ENCODE measurements at regions not wholly inside any gene's neighbourhood (a gene's known extent, or its start where the extent isn't known, plus 50 kb on each side); places are given as distances from the start of the nearest gene placed in this dataset.

- H3K4me3 ChIP-seq (replicated peaks; ENCODE audit: low read depth, low read length): no peak overlapping the region
- TF ChIP-seq, protein P1, sequence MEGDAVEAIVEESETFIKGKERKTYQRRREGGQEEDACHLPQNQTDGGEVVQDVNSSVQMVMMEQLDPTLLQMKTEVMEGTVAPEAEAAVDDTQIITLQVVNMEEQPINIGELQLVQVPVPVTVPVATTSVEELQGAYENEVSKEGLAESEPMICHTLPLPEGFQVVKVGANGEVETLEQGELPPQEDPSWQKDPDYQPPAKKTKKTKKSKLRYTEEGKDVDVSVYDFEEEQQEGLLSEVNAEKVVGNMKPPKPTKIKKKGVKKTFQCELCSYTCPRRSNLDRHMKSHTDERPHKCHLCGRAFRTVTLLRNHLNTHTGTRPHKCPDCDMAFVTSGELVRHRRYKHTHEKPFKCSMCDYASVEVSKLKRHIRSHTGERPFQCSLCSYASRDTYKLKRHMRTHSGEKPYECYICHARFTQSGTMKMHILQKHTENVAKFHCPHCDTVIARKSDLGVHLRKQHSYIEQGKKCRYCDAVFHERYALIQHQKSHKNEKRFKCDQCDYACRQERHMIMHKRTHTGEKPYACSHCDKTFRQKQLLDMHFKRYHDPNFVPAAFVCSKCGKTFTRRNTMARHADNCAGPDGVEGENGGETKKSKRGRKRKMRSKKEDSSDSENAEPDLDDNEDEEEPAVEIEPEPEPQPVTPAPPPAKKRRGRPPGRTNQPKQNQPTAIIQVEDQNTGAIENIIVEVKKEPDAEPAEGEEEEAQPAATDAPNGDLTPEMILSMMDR (IDR thresholded peaks at IDR 0.05; ENCODE audit: low read depth, low read length, missing control alignments): no peak
- no peak for DNase-seq (ENCODE audit: extremely low read depth, low read depth)
Measured at GRCh38 chr22:48075604-48076003, 1313.2 kb downstream of the TBC1D22A start.

DNA sequence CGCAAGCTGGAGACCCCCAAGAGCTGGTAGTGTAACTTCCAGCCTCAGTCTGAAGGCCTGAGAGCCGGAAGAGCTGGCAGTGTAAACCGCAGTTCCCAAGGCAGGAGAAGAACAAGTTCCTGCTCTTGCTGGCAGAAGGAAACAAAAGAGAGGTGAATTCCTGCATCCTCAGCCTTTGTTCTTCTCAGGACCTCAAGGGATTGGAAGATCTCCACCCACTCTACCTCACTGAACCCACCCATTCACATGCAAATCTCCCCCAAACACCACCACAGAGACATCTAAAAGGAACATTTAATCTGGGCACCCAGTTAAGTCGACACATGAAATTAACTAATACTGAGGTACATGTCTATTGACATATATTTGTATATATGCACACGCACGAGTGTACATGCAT, 1310.3 kb downstream of the TBC1D22A start:
- no peak overlapping the region for H3K4me3 ChIP-seq (replicated peaks; ENCODE audit: low read depth, low read length)
- TF ChIP-seq, protein P1 (IDR thresholded peaks at IDR 0.05; ENCODE audit: low read depth, low read length, missing control alignments): no peak
- DNase-seq (ENCODE audit: extremely low read depth, low read depth): no peak

DNA sequence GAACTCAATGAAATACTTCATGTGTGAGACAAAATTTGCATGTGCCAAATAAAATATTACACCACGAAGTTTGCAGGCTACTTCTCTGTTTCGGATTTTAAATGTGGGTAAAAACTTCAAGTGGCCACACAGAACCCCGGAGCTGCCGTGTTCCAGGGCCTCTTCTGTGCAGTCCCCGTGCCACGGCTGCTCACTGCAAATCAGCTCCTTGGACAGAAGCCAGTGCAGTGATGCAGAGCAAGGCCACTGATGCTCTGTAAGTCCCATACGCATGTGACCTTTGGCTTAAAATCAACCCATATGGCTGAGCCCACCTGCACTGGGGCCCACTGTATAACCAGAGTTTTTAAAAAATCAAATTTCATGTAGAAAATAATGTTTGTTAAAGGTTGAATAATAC, 1309.4 kb downstream of the TBC1D22A start:
- DNase-seq (ENCODE audit: extremely low read depth, low read depth): no peak
- no peak overlapping the region for H3K4me3 ChIP-seq (replicated peaks; ENCODE audit: low read depth, low read length)
- TF ChIP-seq, protein P1 (IDR thresholded peaks at IDR 0.05; ENCODE audit: low read depth, low read length, missing control alignments): no peak

DNA sequence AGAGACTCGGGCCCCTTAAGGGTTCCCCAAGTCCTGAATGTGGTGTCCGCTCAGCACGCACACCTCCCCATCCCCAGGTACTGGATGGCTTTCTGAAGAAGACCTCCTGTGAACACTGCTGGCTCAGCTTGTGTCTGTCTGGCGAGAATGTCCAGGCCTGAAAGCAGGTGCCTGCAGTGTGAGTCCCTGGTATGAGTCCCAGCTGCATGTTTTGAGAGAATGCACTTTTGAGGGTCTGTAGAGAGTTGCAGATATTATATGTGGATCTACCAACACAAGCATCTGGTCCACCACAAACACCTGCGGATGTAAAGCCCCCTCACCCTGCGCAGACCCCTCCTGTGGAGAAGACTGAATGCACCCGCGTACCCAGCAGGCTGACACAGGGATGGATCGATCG, 1308.9 kb downstream of the TBC1D22A start:
- TF ChIP-seq, protein P1 (IDR thresholded peaks at IDR 0.05; ENCODE audit: low read depth, low read length, missing control alignments): no peak
- no peak overlapping the region for H3K4me3 ChIP-seq (replicated peaks; ENCODE audit: low read depth, low read length)
- DNase-seq (ENCODE audit: extremely low read depth, low read depth): no peak

DNA sequence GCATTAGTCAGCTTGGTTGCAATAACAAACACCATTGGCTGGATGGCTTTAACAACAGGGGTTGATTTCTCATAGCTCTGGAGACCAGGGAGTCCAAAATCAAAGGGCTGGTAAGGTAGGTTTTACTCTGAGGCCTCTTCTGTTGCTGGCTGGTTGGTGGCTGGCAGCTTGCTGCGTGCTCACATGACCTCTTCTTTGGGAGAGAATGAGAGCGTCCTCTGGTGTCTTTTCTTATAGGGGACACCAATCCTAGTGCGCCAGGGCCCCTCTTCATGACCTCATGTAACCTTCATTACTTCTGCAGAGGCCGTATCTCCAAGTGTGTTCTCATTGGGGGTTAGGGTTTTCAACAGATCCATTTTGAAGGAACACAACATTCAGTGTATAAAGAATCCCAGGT, 1308.3 kb downstream of the TBC1D22A start:
- H3K4me3 ChIP-seq (replicated peaks; ENCODE audit: low read depth, low read length): no peak overlapping the region
- TF ChIP-seq, protein P1 (IDR thresholded peaks at IDR 0.05; ENCODE audit: low read depth, low read length, missing control alignments): no peak
- DNase-seq (ENCODE audit: extremely low read depth, low read depth): no peak

GRCh38 chr22:48070083-48070482, 1307.6 kb downstream of the TBC1D22A start:
- no peak overlapping the region for H3K4me3 ChIP-seq (replicated peaks; ENCODE audit: low read depth, low read length)
- DNase-seq (ENCODE audit: extremely low read depth, low read depth): no peak
- TF ChIP-seq, protein P1 (IDR thresholded peaks at IDR 0.05; ENCODE audit: low read depth, low read length, missing control alignments): no peak

DNA sequence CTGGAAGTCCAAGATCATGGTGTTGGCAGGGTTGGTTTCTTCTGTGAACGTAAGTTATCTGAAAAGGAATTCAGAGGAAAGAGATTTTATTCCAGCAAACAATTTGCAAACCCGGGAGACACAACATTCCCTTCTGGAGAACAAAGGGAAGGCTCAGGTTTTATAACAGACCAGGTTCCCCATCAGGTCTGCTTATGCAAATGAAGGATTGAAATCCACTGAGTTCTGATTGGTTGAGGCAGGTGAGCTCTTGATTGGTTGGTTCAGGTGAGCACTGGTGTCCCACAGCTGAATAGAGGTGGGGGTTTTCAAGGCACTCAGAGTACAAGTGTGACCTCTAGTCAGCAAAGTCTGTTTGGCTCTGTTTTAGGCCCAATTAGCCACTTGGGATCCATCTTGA, 1306.8 kb downstream of the TBC1D22A start:
- no peak overlapping the region for H3K4me3 ChIP-seq (replicated peaks; ENCODE audit: low read depth, low read length)
- no peak for DNase-seq (ENCODE audit: extremely low read depth, low read depth)
- TF ChIP-seq, protein P1 (IDR thresholded peaks at IDR 0.05; ENCODE audit: low read depth, low read length, missing control alignments): no peak
